ENCODE measurements at regions not wholly inside any gene's neighbourhood (a gene's known extent, or its start where the extent isn't known, plus 50 kb on each side); places are given as distances from the start of the nearest gene placed in this dataset.
"Not testable (repeated sequence)": the region's sequence is repeated elsewhere in the genome, so short reads cannot be mapped to it uniquely, and the experiment has no call there.

- no peak for DNase-seq (ENCODE audit: low spot score)
Measured at GRCh38 chr3:139113993-139114375, 69.3 kb upstream of the PRR23C start.

- DNase-seq (ENCODE audit: low spot score) = not testable (repeated sequence)
Measured at GRCh38 chr3:139116631-139117030, 71.9 kb upstream of the PRR23C start.

DNA sequence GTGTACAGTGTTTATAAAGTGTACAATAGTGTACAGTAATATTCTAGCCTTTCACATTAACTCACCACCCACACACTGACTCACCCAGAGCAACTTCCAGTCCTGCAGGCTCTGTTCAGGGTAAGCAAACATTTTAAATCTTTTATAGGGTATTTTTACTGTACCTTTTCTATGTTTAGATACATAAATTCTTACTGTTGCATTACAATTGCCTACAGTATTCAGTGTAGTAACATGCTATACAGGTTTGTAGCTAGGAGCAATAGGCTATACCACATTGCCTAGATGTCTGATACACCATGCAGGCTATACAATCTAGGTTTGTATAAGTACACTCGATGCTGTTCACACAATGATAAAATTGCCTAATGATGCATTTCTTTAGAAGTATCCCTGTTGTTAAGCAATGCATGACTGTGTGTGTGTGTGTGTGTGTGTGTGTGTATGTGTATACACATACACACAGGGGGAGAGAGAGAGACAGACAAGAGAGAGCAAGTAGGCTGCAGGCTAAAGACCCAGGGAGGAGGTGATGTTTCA is 72.5 kb upstream of the PRR23C start:
- no peak for DNase-seq (ENCODE audit: low spot score)

DNA sequence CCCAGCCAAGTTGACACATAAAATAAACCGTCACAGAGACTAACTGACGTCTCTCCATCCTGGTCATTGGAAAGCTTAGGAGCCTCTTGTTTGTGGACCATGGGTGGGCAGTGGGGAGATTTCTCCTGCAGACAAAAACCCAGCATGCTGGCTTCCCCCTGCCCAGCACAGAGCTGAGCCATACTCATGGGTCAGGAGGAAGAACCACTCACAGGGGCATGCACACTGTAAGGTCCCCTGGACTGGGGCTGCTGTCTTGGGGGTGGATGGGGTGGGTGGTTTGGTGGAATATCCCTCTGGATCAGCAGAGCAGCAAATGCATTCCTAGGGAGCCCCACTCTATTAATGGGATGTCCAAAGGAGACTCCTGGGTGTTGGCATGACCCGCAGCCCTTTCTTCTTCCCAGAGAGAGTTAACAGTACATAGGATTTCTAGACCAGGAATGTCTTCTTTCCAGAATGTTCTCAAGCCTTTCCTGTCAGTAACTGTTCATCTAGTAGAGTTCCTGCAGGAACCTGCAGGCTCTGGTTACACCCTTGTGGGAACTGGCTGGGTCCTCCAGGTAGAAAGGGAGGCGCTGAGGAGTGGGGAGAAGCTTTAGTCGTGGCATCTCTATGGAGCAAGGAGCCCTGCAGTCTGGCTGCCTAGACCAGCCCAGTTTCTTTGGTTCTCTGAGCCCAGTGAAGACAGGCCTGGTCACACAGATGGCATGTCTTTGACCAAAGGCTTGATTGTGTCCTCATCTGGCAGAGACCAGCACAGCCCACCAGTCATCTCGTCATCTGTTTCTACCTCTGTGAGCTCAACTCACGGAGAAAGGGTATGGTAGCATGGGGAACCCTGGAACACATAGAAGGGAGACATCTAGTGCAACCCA is 73.4 kb upstream of the PRR23C start:
- DNase-seq (ENCODE audit: low spot score) = no peak

- DNase-seq (ENCODE audit: low spot score) = no peak
Measured at GRCh38 chr3:139118835-139119234, 74.1 kb upstream of the PRR23C start.

- no peak for DNase-seq (ENCODE audit: low spot score)
Measured at GRCh38 chr3:139119331-139120025, 74.8 kb upstream of the PRR23C start.

DNA sequence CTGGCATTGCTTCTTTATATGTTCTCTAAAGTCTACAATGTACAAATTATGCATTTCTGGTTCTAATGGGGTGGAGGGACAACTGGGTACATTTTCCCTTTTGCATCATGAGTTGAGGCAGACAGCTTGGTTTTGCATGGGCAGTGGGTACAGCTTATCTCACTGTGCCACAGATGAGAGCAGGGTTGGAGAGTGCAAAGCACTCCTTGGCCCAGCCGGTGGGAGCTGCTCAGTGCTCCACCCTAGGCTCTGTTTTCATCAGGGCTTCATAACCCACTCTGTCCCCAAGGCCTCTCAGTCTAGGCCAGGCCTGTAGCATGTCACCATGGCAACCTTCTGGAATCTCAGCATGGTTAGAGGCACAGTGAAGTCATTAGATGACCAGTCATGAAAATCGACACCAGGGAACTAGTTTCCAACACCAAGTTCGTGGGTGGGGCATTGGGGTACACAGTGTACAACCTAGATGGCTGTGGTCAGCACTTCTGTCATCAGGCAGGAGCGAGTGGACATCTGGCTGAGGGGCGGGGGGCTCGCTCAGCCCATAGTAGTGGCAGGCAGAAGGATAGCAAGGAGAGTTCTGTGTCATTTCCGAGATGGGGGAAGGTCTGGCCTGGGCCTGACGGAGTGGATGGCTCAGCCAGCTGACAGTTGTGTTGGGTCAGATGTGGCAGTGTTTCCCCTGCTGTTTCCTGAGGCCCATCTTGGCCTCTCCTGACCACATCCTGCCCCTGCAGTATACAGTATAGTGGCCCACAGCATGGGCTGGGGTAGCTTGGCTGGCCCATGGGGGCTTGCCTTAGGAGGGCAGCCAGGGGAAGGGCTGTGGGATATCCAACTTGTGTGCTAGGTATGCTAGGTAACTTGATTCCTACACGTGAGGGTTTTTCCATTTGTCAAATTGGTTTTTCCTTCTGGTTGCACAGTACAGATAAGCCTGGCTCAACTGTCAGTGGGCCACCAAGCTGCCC is 75.7 kb upstream of the PRR23C start:
- DNase-seq (ENCODE audit: low spot score) = no peak

GRCh38 chr3:139121513-139122220 is 77.0 kb upstream of the PRR23C start:
- no peak for DNase-seq (ENCODE audit: low spot score)

- no peak for DNase-seq (ENCODE audit: low spot score)
Measured at GRCh38 chr3:139122221-139122581, 77.5 kb upstream of the PRR23C start.

DNA sequence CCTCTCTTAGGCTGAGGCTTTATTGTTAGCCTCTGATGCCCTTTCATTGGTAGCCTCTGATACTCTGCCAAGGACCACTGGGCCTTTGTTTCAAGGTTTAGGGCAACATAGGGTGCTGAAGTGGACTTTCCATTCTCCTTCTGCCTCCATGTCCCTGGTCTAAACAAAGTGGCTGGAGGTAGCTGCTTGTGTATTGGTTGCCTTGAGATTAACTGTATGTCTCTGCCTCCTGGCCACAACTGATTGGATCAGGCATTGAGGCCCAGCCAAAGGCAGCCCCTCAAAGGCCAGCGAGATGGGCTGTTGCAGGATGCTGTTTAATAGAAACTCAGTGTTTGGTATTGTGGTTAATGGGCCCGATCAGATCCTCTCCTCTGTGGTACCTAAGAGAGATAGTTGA is 77.9 kb upstream of the PRR23C start:
- no peak for DNase-seq (ENCODE audit: low spot score)

- DNase-seq (ENCODE audit: low spot score) = no peak
Measured at GRCh38 chr3:139123377-139124095, 78.8 kb upstream of the PRR23C start.

- no peak for DNase-seq (ENCODE audit: low spot score)
Measured at GRCh38 chr3:139124197-139124596, 79.5 kb upstream of the PRR23C start.

DNA sequence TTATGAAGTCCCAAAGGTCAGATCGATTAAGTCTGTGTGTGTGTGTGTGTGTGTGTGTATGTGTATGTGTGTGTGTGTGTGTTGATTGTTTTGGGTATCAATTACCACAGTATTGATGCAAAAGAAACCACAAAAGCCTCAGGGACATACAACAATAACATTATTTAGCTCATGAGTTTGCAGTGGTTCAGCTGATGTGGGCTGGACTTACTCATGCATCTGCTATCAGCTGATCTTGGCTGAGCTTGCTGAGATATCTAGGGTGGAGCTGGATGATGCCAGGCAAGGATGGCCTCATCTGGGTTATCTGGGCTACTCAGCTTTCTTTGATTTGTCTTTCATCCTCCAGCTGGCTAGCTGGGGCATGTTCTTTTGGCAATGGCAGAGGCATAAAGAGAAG is 82.4 kb upstream of the PRR23C start:
- no peak for DNase-seq (ENCODE audit: low spot score)

GRCh38 chr3:139127629-139128028 is 82.9 kb upstream of the PRR23C start:
- DNase-seq (ENCODE audit: low spot score) = not testable (repeated sequence)

DNA sequence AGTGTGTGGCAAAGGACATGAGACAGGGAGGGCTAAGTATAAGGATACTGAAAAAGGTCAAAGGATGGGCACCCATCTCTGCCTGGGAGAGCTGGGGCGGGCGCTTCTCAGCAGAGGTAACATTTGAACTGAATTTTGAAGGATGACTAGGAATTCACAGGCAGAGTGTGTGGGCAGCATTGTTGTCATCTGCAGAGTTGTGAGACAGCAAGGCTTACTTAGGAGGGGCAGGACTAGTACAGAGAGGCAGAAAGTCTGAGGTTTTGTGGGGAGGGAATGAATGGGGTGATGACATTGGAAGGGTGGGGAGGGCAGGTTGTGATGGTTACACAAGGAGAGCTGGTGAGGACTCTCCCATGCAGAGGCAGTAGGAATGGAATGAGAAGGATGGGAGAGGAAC is 84.1 kb upstream of the PRR23C start:
- no peak for DNase-seq (ENCODE audit: low spot score)

DNA sequence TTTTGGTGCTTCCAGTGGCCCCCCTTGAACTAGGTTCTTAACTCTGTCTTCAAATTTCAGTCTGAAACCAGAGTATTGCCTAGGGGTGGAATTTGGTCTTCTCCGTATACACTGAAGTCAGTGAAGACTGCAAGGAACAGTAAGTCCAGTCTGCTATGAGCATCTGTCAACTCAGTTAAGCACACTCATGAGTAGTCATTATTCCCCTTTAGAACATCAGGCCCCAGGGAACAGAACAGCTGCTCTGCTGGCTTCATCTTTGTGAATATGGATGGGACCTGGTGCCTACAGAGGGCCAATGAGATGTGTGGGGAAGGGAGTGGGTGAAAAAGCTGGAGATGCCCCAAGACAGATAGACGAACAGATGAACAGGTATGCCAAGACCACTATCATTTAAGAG is 85.2 kb upstream of the PRR23C start:
- no peak for DNase-seq (ENCODE audit: low spot score)

DNA sequence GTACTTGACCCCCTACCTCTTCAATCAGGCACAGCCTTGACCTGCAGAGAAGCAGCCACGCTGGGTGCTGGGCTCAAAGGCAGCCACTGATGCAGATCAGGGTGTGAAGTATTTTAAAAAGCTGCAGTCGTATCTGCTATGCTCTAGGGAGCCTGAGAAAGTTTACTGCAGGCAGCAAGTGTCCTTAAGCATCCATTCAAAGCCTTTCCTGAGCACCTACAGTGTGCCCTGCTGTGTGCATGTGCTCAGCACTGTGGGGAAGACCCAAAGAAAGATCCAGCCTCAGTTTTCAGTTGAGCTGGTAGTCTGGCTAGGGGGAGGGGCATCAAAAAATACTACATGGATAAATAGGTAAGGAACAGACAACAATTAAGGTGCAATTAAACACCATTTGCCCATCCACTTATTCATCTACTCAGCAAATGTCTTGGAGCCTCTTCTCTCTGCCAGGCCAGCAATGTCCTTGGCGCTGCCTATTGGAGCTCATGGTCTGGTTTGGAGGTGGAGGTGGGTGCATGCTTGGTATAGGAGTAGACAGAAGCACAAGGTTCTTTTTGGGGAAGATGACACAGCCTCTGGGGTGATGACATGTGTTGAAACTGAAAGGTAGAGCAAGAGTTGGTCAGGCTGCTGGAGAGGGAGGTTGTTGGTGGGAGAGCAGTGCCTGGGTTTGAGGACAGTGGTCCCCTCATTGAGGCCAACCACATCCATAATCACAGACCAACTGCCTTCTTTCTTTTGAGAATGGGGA is 85.9 kb upstream of the PRR23C start:
- DNase-seq (ENCODE audit: low spot score) = no peak

DNA sequence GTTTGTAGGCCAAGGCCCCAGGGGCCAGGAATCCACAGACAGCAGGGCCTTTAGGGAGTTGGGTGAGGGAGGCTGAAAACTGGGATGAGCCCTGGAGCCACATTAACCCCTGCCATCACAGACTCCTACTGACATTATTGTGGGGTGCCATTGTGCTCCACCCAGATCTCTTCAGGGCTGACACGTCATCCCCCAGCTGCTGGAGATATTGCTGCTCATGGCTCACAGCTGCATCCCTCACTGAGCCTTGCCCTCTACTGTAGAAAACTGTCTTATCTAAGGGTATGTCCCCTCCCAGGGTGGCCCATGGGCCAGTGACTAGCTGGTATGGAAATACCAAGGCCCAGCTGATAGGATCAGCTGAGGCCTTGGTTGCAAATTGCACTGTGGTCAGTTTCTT is 87.3 kb upstream of the PRR23C start:
- DNase-seq (ENCODE audit: low spot score) = no peak

- no peak for DNase-seq (ENCODE audit: low spot score)
Measured at GRCh38 chr3:139132976-139133375, 88.3 kb upstream of the PRR23C start.
